Fibroblast of skin of left biceps (primary cell): ENCODE measurements at regions not wholly inside any gene's neighbourhood (a gene's known extent, or its start where the extent isn't known, plus 50 kb on each side); places are given as distances from the start of the nearest gene placed in this dataset.
"Not testable (repeated sequence)": the region's sequence is repeated elsewhere in the genome, so short reads cannot be mapped to it uniquely, and the experiment has no call there.

ENCODE experiments used
- DNase-seq, 2 experiments: peaks; one replicate each; pipeline ENCODE4 v3.0.0-alpha.2; 2013; ENCODE audit warnings: low read depth in 2 of 2

- DNase-seq: no peak
Observed at GRCh38 chr10:8338177-8338766, 283.8 kb downstream of the GATA3 start.

GRCh38 chr10:8344756-8345155, 290.3 kb downstream of the GATA3 start:
- no peak for DNase-seq

GRCh38 chr10:8346861-8347260, 292.4 kb downstream of the GATA3 start:
- DNase-seq: no peak

- DNase-seq: not testable (repeated sequence)
Observed at GRCh38 chr10:8347614-8348013, 293.1 kb downstream of the GATA3 start.

- DNase-seq: no peak
Observed at GRCh38 chr10:8349610-8350249, 295.2 kb downstream of the GATA3 start.

- DNase-seq: no peak
Observed at GRCh38 chr10:8350250-8350967, 295.9 kb downstream of the GATA3 start.

- DNase-seq: no peak
Observed at GRCh38 chr10:8352171-8353075, 297.9 kb downstream of the GATA3 start.

- no peak for DNase-seq
Observed at GRCh38 chr10:8356283-8356682, 301.8 kb downstream of the GATA3 start.

- DNase-seq: no peak
Observed at GRCh38 chr10:8359467-8359866, 305.0 kb downstream of the GATA3 start.

GRCh38 chr10:8360365-8360764, 305.9 kb downstream of the GATA3 start:
- no peak for DNase-seq

GRCh38 chr10:8360814-8361509, 306.5 kb downstream of the GATA3 start:
- DNase-seq: no peak

- DNase-seq: no peak
Observed at GRCh38 chr10:8361510-8361844, 307.0 kb downstream of the GATA3 start.

- DNase-seq: no peak
Observed at GRCh38 chr10:8365935-8366911, 311.7 kb downstream of the GATA3 start.

- not testable (repeated sequence) for DNase-seq
Observed at GRCh38 chr10:8367672-8368411, 313.4 kb downstream of the GATA3 start.

GRCh38 chr10:8369666-8370065, 315.2 kb downstream of the GATA3 start:
- DNase-seq: no peak

- no peak for DNase-seq
Observed at GRCh38 chr10:8374334-8374733, 319.8 kb downstream of the GATA3 start.

GRCh38 chr10:8375137-8375536, 320.6 kb downstream of the GATA3 start:
- no peak for DNase-seq

- no peak for DNase-seq
Observed at GRCh38 chr10:8378198-8378983, 323.9 kb downstream of the GATA3 start.
